GM12891 (cell line): ENCODE measurements at regions not wholly inside any gene's neighbourhood (a gene's known extent, or its start where the extent isn't known, plus 50 kb on each side); places are given as distances from the start of the nearest gene placed in this dataset.

Experiments used
- POLR2A ChIP-seq: IDR thresholded peaks from 2 replicates; pipeline ENCODE4 v1.6.1; 2011; ENCODE audit warnings: low read depth, low read length, control low read depth
- POLR2AphosphoS5 ChIP-seq: IDR thresholded peaks from 2 replicates; pipeline ENCODE4 v1.6.1; 2011; ENCODE audit warnings: low read depth, low read length, control low read depth
- SPI1 ChIP-seq: IDR thresholded peaks from 2 replicates; pipeline ENCODE4 v1.6.1; 2011; ENCODE audit warnings: low read depth, low read length, control low read depth
- TAF1 ChIP-seq: IDR thresholded peaks from 2 replicates; pipeline ENCODE4 v1.6.1; 2011; ENCODE audit warnings: low read depth, low read length, control low read depth

DNA sequence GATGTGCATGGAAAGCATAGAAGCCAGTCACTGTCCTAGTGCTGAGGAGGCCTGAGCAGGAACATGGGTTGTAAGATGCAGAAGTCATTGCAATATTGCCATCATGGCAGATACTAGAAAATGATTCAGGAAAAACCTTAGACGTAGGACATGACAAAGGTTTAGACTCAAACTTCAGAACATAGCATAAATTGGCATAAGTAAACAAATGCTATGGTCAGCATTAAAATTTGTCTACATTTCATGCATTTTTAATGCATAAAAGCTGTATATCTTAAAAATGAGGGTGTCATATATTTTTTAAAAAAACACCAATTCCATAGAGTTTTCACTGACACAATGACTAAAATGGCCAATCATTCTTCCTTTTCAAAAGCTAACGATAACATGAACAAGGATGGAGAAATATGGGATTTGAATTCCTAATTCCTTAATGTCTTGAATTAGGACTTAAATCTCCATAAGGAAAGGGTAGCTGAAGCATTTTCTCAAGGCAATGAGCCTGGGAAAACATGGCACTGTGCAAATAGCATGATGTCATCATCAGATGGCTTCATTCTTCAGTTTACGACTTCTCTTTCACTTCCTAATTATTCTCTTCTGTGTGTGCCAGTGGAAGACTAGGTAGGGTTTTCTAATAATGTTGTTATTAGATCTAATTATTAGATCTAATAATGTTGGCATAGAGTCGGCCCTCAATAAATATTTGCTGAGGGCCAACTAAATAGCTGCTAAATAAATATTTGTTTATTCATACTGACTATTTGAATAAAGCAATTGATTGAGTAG lies 125.1 kb upstream of the FRG1 start:
- TF ChIP-seq SPI1: no peak
- no peak for TF ChIP-seq TAF1
- TF ChIP-seq POLR2A: no peak
- TF ChIP-seq POLR2AphosphoS5: no peak
